Brain microvascular endothelial cell (primary cell): ENCODE measurements at regions not wholly inside any gene's neighbourhood (a gene's known extent, or its start where the extent isn't known, plus 50 kb on each side); places are given as distances from the start of the nearest gene placed in this dataset.

Source experiments
- DNase-seq: peaks from one replicate; pipeline ENCODE4 v3.0.0-alpha.2; 2020
- H3K27ac ChIP-seq: fragments of 250-450 bp; sonication (Bioruptor Pico); 2 replicates; pipeline ENCODE4 v1.5.1; 2020; ENCODE audit warnings: mild to moderate bottlenecking, moderate library complexity
- H3K27me3 ChIP-seq: fragments of 250-450 bp; sonication (Bioruptor Pico); replicated peaks from 2 replicates; pipeline ENCODE4 v1.5.1; 2020; ENCODE audit warnings: mild to moderate bottlenecking
- H3K36me3 ChIP-seq: fragments of 250-450 bp; sonication (Bioruptor Pico); replicated peaks from 2 replicates; pipeline ENCODE4 v1.5.1; 2020; ENCODE audit warnings: mild to moderate bottlenecking
- H3K4me3 ChIP-seq: 2 replicates; pipeline ENCODE4 v1.5.1; 2011; ENCODE audit warnings: low read depth, mild to moderate bottlenecking, control low read depth, low read length, moderate library complexity
- in situ Hi-C: cut with HindIII; loops from 2 replicates; pipeline ENCODE4 v1.10.0; 2017; ENCODE audit warnings: low sequenced_read_pairs, low pct_ligation_motif_present
- TF ChIP-seq, protein P1 (sequence below): IDR thresholded peaks from 2 replicates; pipeline ENCODE4 v1.5.1; 2011; ENCODE audit warnings: low read depth, mild to moderate bottlenecking, moderate library complexity, low read length, control low read depth, inconsistent platforms; ENCODE audit errors: missing control alignments

DNA sequence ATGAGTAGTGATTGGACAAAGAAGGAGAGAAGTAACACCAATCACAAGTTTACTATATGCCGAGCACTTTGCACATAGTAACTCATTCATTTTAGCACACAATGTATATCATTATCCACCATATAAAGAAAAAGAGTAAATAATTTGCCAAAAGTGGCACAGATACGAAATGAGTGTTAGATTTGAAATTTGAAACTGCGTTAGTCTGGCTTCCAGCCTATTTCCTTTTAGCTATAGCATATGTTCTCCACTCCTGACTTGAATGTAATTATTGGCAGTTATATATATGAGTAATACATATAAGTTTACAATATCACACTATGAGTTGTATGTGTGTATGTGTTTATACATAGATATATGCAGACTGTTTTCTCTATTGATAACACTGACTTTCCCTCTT lies 98.6 kb downstream of the NOL4 start:
- in situ Hi-C loops, result no loop called here
- TF ChIP-seq, protein P1, sequence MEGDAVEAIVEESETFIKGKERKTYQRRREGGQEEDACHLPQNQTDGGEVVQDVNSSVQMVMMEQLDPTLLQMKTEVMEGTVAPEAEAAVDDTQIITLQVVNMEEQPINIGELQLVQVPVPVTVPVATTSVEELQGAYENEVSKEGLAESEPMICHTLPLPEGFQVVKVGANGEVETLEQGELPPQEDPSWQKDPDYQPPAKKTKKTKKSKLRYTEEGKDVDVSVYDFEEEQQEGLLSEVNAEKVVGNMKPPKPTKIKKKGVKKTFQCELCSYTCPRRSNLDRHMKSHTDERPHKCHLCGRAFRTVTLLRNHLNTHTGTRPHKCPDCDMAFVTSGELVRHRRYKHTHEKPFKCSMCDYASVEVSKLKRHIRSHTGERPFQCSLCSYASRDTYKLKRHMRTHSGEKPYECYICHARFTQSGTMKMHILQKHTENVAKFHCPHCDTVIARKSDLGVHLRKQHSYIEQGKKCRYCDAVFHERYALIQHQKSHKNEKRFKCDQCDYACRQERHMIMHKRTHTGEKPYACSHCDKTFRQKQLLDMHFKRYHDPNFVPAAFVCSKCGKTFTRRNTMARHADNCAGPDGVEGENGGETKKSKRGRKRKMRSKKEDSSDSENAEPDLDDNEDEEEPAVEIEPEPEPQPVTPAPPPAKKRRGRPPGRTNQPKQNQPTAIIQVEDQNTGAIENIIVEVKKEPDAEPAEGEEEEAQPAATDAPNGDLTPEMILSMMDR, result no peak
- no peak overlapping the region for H3K27ac ChIP-seq
- H3K4me3 ChIP-seq, result no peak overlapping the region
- H3K27me3 ChIP-seq, result no peaks in the 10 kb centered on the region
- no peaks in the 10 kb centered on the region for H3K36me3 ChIP-seq
- DNase-seq, result no peak

- H3K27me3 ChIP-seq, result no peaks in the 10 kb centered on the region
- no peaks in the 10 kb centered on the region for H3K36me3 ChIP-seq
- in situ Hi-C loops, result no loop called here
- H3K27ac ChIP-seq, result no peak overlapping the region
- DNase-seq, result peak; percentile 73
- no peak overlapping the region for H3K4me3 ChIP-seq
- TF ChIP-seq, protein P1, result peak; percentile 91
These were observed 101.9 kb downstream of the NOL4 start for GRCh38 chr18:34122724-34123334.

DNA sequence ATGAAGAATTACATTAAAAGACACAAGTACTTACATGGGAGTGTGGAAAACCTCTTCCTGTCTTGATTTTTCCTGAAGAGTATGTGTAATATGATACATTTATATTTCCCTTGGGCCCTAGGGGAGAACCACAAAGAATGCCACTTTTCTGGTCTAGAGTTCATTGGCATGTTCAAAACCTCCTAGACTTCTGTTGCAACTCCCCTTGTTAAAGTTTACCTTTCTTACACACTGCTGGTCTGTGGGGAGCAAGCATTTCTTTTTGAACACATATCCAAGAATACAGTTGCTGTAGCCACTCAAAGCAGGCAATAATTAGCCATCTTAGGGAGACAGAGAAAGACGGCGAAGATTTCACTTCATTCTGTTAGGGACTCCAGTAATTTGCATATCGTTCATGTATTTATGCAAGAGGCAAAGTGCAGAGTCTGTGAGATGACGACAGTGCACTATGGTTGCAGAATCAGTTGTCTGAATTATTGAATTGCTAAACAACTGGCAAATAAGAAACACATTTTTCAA lies 103.5 kb downstream of the NOL4 start:
- Histone ChIP-seq H3K36me3 (no peaks in the 10 kb centered on the region), H3K27me3 (no peaks in the 10 kb centered on the region), H3K4me3 (no peak overlapping the region), H3K27ac (no peak overlapping the region)
- in situ Hi-C loops, result no loop called here
- DNase-seq, result peak; percentile 37
- TF ChIP-seq, protein P1, result no peak

DNA sequence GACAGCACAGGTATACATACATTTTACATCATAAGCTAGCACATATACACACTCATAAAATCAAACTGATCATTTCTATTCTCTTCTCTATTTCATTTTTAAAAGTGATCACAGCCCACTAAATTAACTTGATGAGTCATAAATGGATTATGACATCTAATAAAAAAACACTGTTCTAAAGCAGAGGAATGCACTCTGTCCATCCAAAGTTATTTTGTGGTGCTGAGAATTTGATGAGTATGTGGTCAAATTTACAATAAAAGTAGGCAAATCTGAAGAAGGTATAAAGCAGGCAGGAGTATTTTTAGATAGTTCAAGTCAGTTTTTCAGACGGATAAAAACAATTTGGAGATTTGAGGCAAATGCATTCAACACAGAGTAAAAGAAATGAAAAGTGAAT lies 104.4 kb downstream of the NOL4 start:
- no peak overlapping the region for H3K27ac ChIP-seq
- TF ChIP-seq, protein P1, result no peak
- in situ Hi-C loops, result no loop called here
- DNase-seq, result no peak
- no peaks in the 10 kb centered on the region for H3K36me3 ChIP-seq
- H3K27me3 ChIP-seq, result no peaks in the 10 kb centered on the region
- no peak overlapping the region for H3K4me3 ChIP-seq

GRCh38 chr18:34117319-34117718 lies 107.4 kb downstream of the NOL4 start:
- no peak overlapping the region for H3K4me3 ChIP-seq
- TF ChIP-seq, protein P1, result no peak
- H3K27ac ChIP-seq, result no peak overlapping the region
- in situ Hi-C loops, result no loop called here
- DNase-seq, result no peak
- H3K27me3 ChIP-seq, result no peaks in the 10 kb centered on the region
- H3K36me3 ChIP-seq, result no peaks in the 10 kb centered on the region

DNA sequence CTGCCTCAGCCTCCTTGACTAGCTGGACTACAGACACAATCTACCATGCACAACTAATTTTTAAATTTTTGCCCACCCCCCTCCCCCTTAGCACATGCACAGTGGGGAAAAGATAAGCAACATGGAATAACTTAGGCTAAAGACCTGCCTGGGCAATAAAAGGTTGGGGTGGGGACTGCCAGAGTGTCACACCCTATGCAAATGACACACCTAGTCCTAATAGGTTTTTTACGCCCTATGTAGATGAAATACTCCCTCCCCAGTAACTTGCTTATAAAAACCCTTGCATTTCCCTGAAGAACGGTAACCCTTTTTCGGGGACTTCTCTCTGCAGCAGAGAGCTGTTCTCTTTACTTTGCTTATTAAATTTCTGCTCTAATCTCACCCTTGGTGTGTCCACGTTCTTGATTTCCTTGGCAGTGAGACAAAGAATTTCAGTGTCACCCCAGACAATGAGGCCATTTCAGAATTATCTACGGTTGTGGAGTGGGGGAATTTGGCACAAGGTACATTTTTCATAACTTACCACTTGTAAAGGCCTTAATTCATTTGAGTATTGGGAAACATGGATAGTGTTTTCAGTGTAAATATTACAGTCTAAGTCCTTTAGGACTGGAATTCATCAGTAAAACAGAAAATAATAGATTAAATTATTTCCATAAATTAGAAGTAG lies 109.2 kb downstream of the NOL4 start:
- peak; percentile 28 for DNase-seq
- no peaks in the 10 kb centered on the region for H3K36me3 ChIP-seq
- H3K27ac ChIP-seq, result no peak overlapping the region
- TF ChIP-seq, protein P1, result no peak
- in situ Hi-C loops, result no loop called here
- H3K4me3 ChIP-seq, result no peak overlapping the region
- no peaks in the 10 kb centered on the region for H3K27me3 ChIP-seq
